Left cardiac atrium (tissue), 4 donors: ENCODE measurements at regions not wholly inside any gene's neighbourhood (a gene's known extent, or its start where the extent isn't known, plus 50 kb on each side); places are given as distances from the start of the nearest gene placed in this dataset.
"Not testable (repeated sequence)": the region's sequence is repeated elsewhere in the genome, so short reads cannot be mapped to it uniquely, and the experiment has no call there.

Experiments used
- ATAC-seq, 2 donors: fragments of 200-7000 bp; cut with Tn5 transposase; one replicate each; pipeline ENCODE4 v1.9.1; 2020; ENCODE audit warnings: mild to moderate bottlenecking in 2 of 2, moderate library complexity in 2 of 2
- DNase-seq: peaks from one replicate; pipeline ENCODE4 v3.0.0-alpha.2; 2020
- intact Hi-C, 2 donors: fragments of 100-400 bp; cut with DNase I; formaldehyde crosslinking; loops; one replicate each; pipeline versions ENCODE4 v1.14.1 to v1.15.1; 2022 to 2023
- donor health status: DM: no; HTN: yes; CAD: no.
- donor health status: DM: no; HTN: yes; CAD: no; lungs with severe emphysema.
- donor health status: DM: yes; HTN: yes; CAD: no.
- donor health status: Dilated cardiomyopathy.

GRCh38 chr5:2375757-2376250, 375.7 kb downstream of the IRX2 start:
- intact Hi-C loops: no loop called here
- DNase-seq (no peak), ATAC-seq (no peak)

GRCh38 chr5:2375291-2375690, 376.2 kb downstream of the IRX2 start:
- DNase-seq (no peak), ATAC-seq (no peak)
- intact Hi-C loops: no loop called here

DNA sequence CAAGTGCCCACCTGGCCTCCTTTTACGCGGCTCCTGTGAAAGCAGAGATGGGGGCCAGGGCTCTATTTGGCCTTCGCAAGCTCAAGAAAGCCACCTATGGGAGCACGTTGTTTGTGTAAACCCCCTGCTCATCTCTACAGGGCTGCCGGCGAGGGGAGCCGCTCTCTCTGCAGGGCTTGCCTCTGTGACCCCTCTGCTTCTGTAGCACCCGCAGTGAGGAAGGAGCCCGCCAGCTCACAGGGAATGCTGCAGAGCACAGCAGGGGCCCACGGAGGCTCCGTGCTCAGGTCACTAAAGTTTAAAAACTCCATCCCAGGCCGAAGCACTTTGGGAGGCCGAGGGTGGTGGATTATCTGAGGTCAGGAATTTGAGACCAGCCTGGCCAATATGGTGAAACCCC, 376.8 kb downstream of the IRX2 start:
- intact Hi-C loops: no loop called here

GRCh38 chr5:2373631-2374030, 377.8 kb downstream of the IRX2 start:
- intact Hi-C loops: no loop called here
- no peak for ATAC-seq
- no peak for DNase-seq

More for the DNA sequence above, 376.8 kb downstream of the IRX2 start:
- DNase-seq (no peak), ATAC-seq (no peak)

DNA sequence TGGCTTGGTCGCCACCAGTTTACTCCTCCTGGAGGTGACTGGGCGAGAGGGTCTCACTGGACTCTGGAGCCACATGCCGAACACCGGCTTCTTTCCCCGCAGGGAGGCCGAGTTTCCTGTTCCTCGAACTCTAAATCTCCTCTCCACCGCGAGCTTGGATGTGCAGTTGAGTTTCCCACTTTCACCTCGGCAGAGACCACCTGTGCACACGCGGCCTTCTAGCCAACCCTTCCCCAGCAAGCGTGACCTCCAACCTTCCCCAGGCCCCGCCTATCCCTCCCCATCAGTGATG, 380.1 kb downstream of the IRX2 start:
- intact Hi-C loops: no loop called here
- no peak for ATAC-seq
- DNase-seq: no peak

DNA sequence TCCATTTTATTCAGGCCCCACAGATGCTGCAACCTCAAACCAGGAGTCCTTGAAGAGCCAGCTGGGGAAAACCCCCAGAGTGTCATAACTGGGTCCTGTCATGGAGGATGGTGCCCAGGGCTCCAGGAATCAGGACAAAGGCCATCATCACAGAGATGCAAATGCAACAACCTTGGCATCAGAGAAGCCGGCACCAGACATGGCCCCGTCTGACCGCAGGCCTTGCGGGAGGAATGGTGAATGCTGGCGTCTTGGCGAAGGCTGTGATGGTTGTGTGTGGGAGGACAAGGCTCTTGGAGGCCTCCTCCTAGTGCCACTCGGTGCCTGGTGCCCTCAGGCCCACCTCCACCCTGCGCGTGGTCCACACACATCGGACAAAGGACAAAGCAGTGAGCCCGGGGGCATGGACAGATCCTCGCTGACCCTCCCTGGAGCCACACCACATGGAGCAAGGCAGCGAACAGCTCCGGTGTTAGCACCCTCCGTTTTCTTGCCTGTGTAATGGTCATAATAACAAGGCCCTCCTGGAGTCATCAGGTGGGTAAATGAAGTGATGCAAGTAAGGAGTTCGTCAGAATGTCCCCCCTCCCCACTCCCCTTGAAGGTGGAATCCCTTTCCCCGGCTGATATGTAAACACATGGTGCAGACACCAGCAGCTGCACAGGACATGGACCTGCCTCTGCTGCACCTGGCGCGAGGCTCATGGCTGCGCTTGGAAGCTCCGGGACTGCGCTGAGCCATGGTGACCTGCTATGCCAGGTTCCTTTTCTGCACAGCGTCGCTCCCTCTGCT, 380.7 kb downstream of the IRX2 start:
- intact Hi-C loops: no loop called here
- ATAC-seq: no peak
- no peak for DNase-seq

- no peak for DNase-seq
- ATAC-seq: no peak
- intact Hi-C loops: no loop called here
Observed at GRCh38 chr5:2369178-2369577, 382.3 kb downstream of the IRX2 start.

DNA sequence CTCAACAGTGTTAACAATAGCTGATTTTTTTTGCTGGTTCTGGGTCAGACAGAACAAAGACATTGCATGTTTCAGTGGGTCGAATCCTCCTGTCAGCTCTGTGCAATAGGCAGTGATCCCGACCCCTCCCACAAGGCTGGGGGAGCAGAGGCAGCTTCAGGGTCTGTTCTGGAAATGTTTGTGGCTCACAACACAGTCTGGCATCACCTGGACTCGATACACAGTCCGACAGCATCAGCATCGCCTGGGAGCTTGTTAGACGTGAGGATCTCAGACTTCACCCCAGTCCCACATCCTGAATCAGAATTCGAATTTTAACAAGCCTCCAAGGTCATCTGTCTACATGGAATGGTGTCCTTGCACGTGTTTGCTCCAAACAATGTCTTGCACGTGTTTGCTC, 384.7 kb downstream of the IRX2 start:
- intact Hi-C loops: no loop called here
- ATAC-seq: no peak
- no peak for DNase-seq

DNA sequence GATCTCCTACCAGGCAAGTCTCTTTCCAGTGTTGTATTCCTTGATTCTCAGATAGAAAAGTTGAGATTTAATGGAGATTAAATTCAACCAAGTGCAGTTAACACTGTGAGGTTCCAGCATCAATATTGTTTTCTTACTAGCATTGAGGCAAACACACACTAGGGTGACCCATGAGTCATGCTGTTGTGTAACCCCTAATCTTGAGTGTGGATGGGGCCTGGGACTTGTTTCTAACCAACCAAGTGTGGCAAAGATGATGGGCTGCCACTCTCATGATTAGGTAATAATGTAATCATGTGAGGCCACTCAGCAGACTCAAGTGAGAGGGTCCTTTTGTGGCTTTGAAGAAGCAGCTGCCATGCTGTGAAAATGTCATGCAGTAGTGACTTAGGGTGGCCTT, 394.2 kb downstream of the IRX2 start:
- DNase-seq: no peak
- ATAC-seq: no peak
- intact Hi-C loops: no loop called here

DNA sequence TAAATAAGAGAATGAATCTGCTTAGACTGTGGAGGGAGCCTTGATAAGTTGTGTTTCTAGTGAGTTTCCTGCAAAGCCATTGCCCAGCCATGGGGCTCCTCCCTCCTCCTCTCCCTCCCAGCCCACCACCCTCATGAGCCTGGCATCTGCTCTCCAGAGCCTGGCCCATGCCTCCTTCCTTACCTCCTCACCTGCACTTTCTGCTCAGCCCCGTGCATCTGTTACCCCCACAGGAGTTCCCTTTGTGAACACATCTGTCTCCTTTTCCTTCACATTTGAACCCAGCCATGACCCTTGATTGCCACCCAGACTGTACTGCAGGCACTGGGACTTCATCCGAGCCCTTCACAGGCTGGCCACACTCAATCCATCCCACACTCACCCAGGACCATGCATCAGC, 395.6 kb downstream of the IRX2 start:
- no peak for DNase-seq
- ATAC-seq: no peak
- intact Hi-C loops: no loop called here

DNA sequence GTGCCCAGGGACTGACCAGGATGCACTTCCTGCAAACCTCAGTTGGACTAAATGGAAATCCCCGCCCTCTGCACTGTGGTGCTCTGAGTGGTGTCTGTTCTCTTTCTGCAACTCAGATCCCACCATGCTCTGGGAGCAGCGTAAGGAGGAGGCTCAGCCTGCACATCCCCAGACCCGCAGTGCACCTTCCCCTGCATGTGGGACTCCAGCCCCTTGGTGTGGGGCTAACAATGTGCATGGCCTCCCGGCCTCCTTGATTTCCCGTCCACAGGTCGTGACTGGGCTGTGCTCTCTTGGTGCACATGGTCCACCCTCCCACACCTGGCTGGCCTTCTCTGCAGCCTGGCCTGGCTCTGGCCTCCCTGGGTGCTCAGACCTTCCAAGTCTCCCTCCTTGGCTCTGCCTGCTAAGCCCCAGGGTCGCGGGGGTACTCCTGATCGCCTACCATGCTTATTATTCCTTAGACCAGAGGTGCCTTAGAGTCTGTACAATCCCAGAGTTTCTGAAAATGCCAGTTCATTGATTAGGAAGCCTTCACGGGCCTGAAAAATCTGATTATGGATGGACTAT, 397.5 kb downstream of the IRX2 start:
- ATAC-seq: no peak
- intact Hi-C loops: no loop called here
- no peak for DNase-seq

DNA sequence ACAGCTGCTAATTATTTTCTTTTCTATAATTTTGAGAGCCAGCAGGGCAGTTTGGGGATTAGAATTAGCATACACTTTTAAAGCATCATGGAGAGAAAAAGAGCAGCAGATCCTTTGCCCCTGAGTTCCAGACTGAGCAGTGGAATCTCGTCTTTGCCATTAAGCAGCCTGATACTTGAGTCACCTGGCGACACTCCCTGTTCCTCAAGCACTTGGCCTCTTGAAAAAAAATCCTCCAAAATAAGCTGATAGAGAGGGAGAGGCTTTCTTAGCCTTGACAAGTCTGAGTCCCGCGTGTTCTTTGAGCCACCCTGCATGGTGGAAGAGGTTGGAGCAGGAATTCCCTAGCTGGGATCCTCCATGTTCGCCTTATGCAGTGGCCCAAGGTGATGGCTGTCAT, 398.3 kb downstream of the IRX2 start:
- no peak for ATAC-seq
- no peak for DNase-seq
- intact Hi-C loops: no loop called here

GRCh38 chr5:2352101-2352861, 399.2 kb downstream of the IRX2 start:
- ATAC-seq: no peak
- intact Hi-C loops: no loop called here
- no peak for DNase-seq

GRCh38 chr5:2349768-2350167, 401.7 kb downstream of the IRX2 start:
- DNase-seq, intact Hi-C loops: not testable (repeated sequence)

GRCh38 chr5:2338686-2339085, 412.8 kb downstream of the IRX2 start:
- no peak for ATAC-seq
- no peak for DNase-seq
- intact Hi-C loops: no loop called here

More at GRCh38 chr5:2349768-2350167, 401.7 kb downstream of the IRX2 start:
- not testable (repeated sequence) for ATAC-seq

DNA sequence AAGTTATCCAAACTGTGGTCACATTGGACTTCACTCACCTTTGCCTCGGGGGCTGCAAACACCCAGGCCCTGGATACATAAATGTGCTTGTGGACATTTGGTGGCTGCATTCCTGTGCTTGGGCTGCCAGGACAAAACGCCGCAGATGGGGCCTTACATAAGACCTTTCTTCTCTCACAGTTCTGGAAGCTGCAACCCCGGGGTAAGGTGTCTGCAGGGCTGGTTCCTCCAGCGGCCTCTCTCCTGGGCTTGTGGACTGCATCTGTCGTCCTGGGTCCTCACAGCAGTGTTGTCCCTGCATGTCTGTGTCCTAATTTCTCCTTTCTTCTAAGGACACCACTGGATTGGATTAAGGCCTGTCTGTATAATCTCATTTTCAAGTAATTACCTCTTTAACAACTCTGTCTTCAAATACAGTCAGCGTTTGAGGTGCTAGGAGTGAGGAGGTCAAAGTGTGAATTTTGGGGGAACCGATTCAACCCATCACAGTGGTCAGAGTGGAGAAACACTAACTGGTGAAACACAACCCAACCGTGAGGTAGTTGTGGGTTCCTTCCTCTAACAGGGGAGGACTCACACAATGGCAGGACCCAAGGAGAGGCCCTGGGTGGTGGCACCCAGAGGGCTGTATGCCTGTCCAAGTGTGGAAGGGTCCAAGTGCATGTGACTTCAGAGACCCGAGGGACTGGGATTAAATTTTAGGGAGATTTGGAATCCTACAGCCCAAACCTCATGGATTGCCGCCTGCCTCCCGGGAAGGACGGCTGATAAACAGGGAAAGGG, 415.6 kb downstream of the IRX2 start:
- DNase-seq (no peak), ATAC-seq (no peak)
- intact Hi-C loops: no loop called here

GRCh38 chr5:2335125-2335732, 416.2 kb downstream of the IRX2 start:
- intact Hi-C loops: no loop called here
- no peak for ATAC-seq
- no peak for DNase-seq

GRCh38 chr5:2334719-2335118, 416.8 kb downstream of the IRX2 start:
- intact Hi-C loops: no loop called here
- no peak for DNase-seq
- ATAC-seq: no peak

- ATAC-seq: no peak
- no peak for DNase-seq
- intact Hi-C loops: no loop called here
Observed at GRCh38 chr5:2333291-2333690, 418.2 kb downstream of the IRX2 start.
